WTC11 (cell line): ENCODE measurements at regions not wholly inside any gene's neighbourhood (a gene's known extent, or its start where the extent isn't known, plus 50 kb on each side); places are given as distances from the start of the nearest gene placed in this dataset.

Experiments
- ATAC-seq: fragments of 200-7000 bp; cut with Tn5 transposase; 2 replicates; pipeline ENCODE4 v1.10.0; 2021; ENCODE audit warnings: mild to moderate bottlenecking, moderate library complexity
- CTCF ChIA-PET: fragments of 300-600 bp; sonication (Branson Sonifier 250); formaldehyde crosslinking; loops from one replicate; lab custom pipeline; 2021; ENCODE audit warnings: antibody characterized with exemption; lab: Charles Lee
- POLR2A ChIA-PET: fragments of 350-600 bp; sonication (Branson Sonifier 250); formaldehyde crosslinking; loops from one replicate; lab custom pipeline; 2021; ENCODE audit warnings: antibody characterized with exemption; lab: Charles Lee
- DNase-seq: peaks from one replicate; pipeline ENCODE4 v3.0.0; 2021; ENCODE audit warnings: low spot score
- H3K27ac Mint-ChIP-seq: 2 replicates; pipeline ENCODE4 v1.8.0; 2021; ENCODE audit warnings: mixed read lengths
- H3K27me3 Mint-ChIP-seq: 2 replicates; pipeline ENCODE4 v1.8.0; 2021; ENCODE audit warnings: low read depth, mild to moderate bottlenecking, moderate library complexity, mixed read lengths
- H3K36me3 Mint-ChIP-seq: 2 replicates; pipeline ENCODE4 v1.8.0; 2021; ENCODE audit warnings: mixed read lengths
- H3K4me1 Mint-ChIP-seq: 2 replicates; pipeline ENCODE4 v1.8.0; 2022; ENCODE audit warnings: mixed read lengths
- H3K4me3 Mint-ChIP-seq: 2 replicates; pipeline ENCODE4 v1.8.0; 2021; ENCODE audit warnings: mild to moderate bottlenecking, moderate library complexity, mixed read lengths
- H3K9me3 Mint-ChIP-seq: 2 replicates; pipeline ENCODE4 v1.8.0; 2021; ENCODE audit warnings: mixed read lengths
- ATF1 ChIP-seq: sonication (generic); formaldehyde crosslinking; IDR thresholded peaks from 2 replicates; pipeline ENCODE4 v1.8.1; 2023; ENCODE audit warnings: mild to moderate bottlenecking, moderate library complexity, missing genetic modification reagents
- FOXJ3 ChIP-seq: sonication (generic); formaldehyde crosslinking; IDR thresholded peaks from 2 replicates; pipeline ENCODE4 v1.9.0; 2021; ENCODE audit warnings: missing genetic modification reagents, mild to moderate bottlenecking, borderline replicate concordance
- GABPB1 ChIP-seq: sonication (generic); formaldehyde crosslinking; IDR thresholded peaks from 2 replicates; pipeline ENCODE4 v1.8.1; 2023; ENCODE audit warnings: mild to moderate bottlenecking, missing genetic modification reagents
- JUN ChIP-seq: sonication (generic); formaldehyde crosslinking; IDR thresholded peaks from 2 replicates; pipeline ENCODE4 v1.8.0; 2023; ENCODE audit warnings: mild to moderate bottlenecking, missing genetic modification reagents
- NFATC4 ChIP-seq: fragments of 250-450 bp; sonication (Bioruptor Pico); IDR thresholded peaks from 2 replicates; pipeline ENCODE4 v1.9.0; 2021; ENCODE audit warnings: mild to moderate bottlenecking
- NFYB ChIP-seq: sonication (generic); formaldehyde crosslinking; conservative IDR thresholded peaks from 2 replicates; pipeline ENCODE4 v1.8.0; 2022; ENCODE audit warnings: low read depth, missing genetic modification reagents
- PRRX2 ChIP-seq: fragments of 250-450 bp; sonication (Bioruptor Pico); IDR thresholded peaks from 2 replicates; pipeline ENCODE4 v1.8.0; 2021; ENCODE audit warnings: mild to moderate bottlenecking
- SP1 ChIP-seq: sonication (generic); formaldehyde crosslinking; conservative IDR thresholded peaks from 2 replicates; pipeline ENCODE4 v1.8.1; 2022; ENCODE audit warnings: missing genetic modification reagents
- TEAD1 ChIP-seq: sonication (generic); formaldehyde crosslinking; IDR thresholded peaks from 2 replicates; pipeline ENCODE4 v1.8.0; 2022; ENCODE audit warnings: mild to moderate bottlenecking, missing genetic modification reagents
- ZBTB21 ChIP-seq: sonication (generic); formaldehyde crosslinking; IDR thresholded peaks from 2 replicates; pipeline ENCODE4 v1.8.1; 2023; ENCODE audit warnings: mild to moderate bottlenecking, missing genetic modification reagents, borderline replicate concordance
- ZNF121 ChIP-seq: sonication (generic); formaldehyde crosslinking; IDR thresholded peaks from 2 replicates; pipeline ENCODE4 v1.8.0; 2023; ENCODE audit warnings: missing genetic modification reagents
- ZNF138 ChIP-seq: sonication (generic); formaldehyde crosslinking; conservative IDR thresholded peaks from 2 replicates; pipeline ENCODE4 v1.8.1; 2022; ENCODE audit warnings: mild to moderate bottlenecking, moderate library complexity, missing genetic modification reagents
- ZNF263 ChIP-seq: sonication (generic); formaldehyde crosslinking; IDR thresholded peaks from 2 replicates; pipeline ENCODE4 v1.8.1; 2022; ENCODE audit warnings: low read depth, mild to moderate bottlenecking, moderate library complexity, missing genetic modification reagents
- ZNF396 ChIP-seq: fragments of 250-450 bp; sonication (Bioruptor Pico); IDR thresholded peaks from 2 replicates; pipeline ENCODE4 v1.8.0; 2021; ENCODE audit warnings: mild to moderate bottlenecking, moderate library complexity, borderline replicate concordance
- TF ChIP-seq, protein P1 (sequence below): fragments of 250-450 bp; sonication (Bioruptor Pico); IDR thresholded peaks from 2 replicates; pipeline ENCODE4 v1.9.0; 2021; ENCODE audit warnings: mild to moderate bottlenecking
- TF ChIP-seq, protein P2 (sequence below): sonication (generic); formaldehyde crosslinking; IDR thresholded peaks from 2 replicates; pipeline ENCODE4 v1.8.0; 2023; ENCODE audit warnings: missing genetic modification reagents, mild to moderate bottlenecking, borderline replicate concordance
- TF ChIP-seq, protein P3 (sequence below): sonication (generic); formaldehyde crosslinking; IDR thresholded peaks from 2 replicates; pipeline ENCODE4 v1.8.1; 2023; ENCODE audit warnings: mild to moderate bottlenecking, missing genetic modification reagents
- TF ChIP-seq, protein P4 (sequence below): sonication (generic); formaldehyde crosslinking; IDR thresholded peaks from 2 replicates; pipeline ENCODE4 v1.8.1; 2023; ENCODE audit warnings: mild to moderate bottlenecking, missing genetic modification reagents
- TF ChIP-seq, protein P5 (sequence below): sonication (generic); formaldehyde crosslinking; IDR thresholded peaks from 2 replicates; pipeline ENCODE4 v1.8.0; 2022; ENCODE audit warnings: mild to moderate bottlenecking, missing genetic modification reagents
- TF ChIP-seq, protein P6 (sequence below): sonication (generic); formaldehyde crosslinking; IDR thresholded peaks from 2 replicates; pipeline ENCODE4 v1.8.1; 2022; ENCODE audit warnings: low read depth, missing genetic modification reagents, borderline replicate concordance
- TF ChIP-seq, protein P7 (sequence below): sonication (generic); formaldehyde crosslinking; IDR thresholded peaks from 2 replicates; pipeline ENCODE4 v1.8.1; 2023; ENCODE audit warnings: mild to moderate bottlenecking, missing genetic modification reagents, moderate library complexity

DNA sequence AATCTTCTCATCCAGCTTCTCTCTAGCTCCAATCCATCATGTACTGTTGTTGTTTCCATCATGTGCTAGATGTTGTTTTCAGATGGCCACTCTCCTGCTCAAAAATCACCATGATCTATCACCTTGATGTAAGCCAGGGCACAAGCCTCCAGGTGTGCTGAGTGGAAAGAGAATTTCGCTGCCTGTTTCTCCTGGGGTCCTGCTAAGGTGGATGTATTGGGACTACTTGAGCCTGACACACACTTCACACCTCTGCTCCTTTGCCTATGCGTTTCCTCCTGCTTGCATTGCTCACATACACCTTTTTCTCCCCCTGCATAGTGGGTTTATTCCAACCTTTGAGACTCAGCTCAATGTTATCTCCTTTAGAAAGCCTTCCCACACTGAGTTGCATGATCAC, 287.6 kb downstream of the CYRIA start:
- CTCF ChIA-PET, result no interaction called here
- H3K36me3 Mint-ChIP-seq, result no peaks in the 10 kb centered on the region
- POLR2A ChIA-PET, result no interaction called here
- H3K4me1 Mint-ChIP-seq, result peaks cover 6% of the 10 kb centered on the region
- no peak for TF ChIP-seq ZBTB21 (CRISPR knock-in tag)
- TF ChIP-seq, protein P1, sequence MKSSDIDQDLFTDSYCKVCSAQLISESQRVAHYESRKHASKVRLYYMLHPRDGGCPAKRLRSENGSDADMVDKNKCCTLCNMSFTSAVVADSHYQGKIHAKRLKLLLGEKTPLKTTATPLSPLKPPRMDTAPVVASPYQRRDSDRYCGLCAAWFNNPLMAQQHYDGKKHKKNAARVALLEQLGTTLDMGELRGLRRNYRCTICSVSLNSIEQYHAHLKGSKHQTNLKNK (CRISPR knock-in tag), result no peak
- no peak for TF ChIP-seq ZNF263
- no peak for TF ChIP-seq NFATC4 (CRISPR knock-in tag)
- TF ChIP-seq NFYB (CRISPR knock-in tag), result no peak
- TF ChIP-seq, protein P2, sequence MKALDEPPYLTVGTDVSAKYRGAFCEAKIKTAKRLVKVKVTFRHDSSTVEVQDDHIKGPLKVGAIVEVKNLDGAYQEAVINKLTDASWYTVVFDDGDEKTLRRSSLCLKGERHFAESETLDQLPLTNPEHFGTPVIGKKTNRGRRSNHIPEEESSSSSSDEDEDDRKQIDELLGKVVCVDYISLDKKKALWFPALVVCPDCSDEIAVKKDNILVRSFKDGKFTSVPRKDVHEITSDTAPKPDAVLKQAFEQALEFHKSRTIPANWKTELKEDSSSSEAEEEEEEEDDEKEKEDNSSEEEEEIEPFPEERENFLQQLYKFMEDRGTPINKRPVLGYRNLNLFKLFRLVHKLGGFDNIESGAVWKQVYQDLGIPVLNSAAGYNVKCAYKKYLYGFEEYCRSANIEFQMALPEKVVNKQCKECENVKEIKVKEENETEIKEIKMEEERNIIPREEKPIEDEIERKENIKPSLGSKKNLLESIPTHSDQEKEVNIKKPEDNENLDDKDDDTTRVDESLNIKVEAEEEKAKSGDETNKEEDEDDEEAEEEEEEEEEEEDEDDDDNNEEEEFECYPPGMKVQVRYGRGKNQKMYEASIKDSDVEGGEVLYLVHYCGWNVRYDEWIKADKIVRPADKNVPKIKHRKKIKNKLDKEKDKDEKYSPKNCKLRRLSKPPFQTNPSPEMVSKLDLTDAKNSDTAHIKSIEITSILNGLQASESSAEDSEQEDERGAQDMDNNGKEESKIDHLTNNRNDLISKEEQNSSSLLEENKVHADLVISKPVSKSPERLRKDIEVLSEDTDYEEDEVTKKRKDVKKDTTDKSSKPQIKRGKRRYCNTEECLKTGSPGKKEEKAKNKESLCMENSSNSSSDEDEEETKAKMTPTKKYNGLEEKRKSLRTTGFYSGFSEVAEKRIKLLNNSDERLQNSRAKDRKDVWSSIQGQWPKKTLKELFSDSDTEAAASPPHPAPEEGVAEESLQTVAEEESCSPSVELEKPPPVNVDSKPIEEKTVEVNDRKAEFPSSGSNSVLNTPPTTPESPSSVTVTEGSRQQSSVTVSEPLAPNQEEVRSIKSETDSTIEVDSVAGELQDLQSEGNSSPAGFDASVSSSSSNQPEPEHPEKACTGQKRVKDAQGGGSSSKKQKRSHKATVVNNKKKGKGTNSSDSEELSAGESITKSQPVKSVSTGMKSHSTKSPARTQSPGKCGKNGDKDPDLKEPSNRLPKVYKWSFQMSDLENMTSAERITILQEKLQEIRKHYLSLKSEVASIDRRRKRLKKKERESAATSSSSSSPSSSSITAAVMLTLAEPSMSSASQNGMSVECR (CRISPR knock-in tag), result no peak
- TF ChIP-seq SP1, result no peak
- TF ChIP-seq, protein P3, sequence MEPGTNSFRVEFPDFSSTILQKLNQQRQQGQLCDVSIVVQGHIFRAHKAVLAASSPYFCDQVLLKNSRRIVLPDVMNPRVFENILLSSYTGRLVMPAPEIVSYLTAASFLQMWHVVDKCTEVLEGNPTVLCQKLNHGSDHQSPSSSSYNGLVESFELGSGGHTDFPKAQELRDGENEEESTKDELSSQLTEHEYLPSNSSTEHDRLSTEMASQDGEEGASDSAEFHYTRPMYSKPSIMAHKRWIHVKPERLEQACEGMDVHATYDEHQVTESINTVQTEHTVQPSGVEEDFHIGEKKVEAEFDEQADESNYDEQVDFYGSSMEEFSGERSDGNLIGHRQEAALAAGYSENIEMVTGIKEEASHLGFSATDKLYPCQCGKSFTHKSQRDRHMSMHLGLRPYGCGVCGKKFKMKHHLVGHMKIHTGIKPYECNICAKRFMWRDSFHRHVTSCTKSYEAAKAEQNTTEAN (CRISPR knock-in tag), result no peak
- TF ChIP-seq TEAD1 (CRISPR knock-in tag), result no peak
- TF ChIP-seq, protein P4, sequence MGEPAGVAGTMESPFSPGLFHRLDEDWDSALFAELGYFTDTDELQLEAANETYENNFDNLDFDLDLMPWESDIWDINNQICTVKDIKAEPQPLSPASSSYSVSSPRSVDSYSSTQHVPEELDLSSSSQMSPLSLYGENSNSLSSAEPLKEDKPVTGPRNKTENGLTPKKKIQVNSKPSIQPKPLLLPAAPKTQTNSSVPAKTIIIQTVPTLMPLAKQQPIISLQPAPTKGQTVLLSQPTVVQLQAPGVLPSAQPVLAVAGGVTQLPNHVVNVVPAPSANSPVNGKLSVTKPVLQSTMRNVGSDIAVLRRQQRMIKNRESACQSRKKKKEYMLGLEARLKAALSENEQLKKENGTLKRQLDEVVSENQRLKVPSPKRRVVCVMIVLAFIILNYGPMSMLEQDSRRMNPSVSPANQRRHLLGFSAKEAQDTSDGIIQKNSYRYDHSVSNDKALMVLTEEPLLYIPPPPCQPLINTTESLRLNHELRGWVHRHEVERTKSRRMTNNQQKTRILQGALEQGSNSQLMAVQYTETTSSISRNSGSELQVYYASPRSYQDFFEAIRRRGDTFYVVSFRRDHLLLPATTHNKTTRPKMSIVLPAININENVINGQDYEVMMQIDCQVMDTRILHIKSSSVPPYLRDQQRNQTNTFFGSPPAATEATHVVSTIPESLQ (CRISPR knock-in tag), result no peak
- no peak for TF ChIP-seq FOXJ3
- TF ChIP-seq, protein P5, sequence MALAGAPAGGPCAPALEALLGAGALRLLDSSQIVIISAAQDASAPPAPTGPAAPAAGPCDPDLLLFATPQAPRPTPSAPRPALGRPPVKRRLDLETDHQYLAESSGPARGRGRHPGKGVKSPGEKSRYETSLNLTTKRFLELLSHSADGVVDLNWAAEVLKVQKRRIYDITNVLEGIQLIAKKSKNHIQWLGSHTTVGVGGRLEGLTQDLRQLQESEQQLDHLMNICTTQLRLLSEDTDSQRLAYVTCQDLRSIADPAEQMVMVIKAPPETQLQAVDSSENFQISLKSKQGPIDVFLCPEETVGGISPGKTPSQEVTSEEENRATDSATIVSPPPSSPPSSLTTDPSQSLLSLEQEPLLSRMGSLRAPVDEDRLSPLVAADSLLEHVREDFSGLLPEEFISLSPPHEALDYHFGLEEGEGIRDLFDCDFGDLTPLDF (CRISPR knock-in tag), result no peak
- TF ChIP-seq GABPB1 (CRISPR knock-in tag), result no peak
- TF ChIP-seq JUN, result no peak
- no peak for TF ChIP-seq ZNF121 (CRISPR knock-in tag)
- no peak for TF ChIP-seq PRRX2 (CRISPR knock-in tag)
- TF ChIP-seq ZNF396 (CRISPR knock-in tag), result no peak
- peaks cover 3% of the 10 kb centered on the region; the same call in 1 of the 2 replicates for H3K9me3 Mint-ChIP-seq
- DNase-seq, result no peak
- no peak overlapping the region for H3K4me3 Mint-ChIP-seq
- H3K27me3 Mint-ChIP-seq, result no peaks in the 10 kb centered on the region; the same call in 1 of the 2 replicates
- no peak for ATAC-seq
- H3K27ac Mint-ChIP-seq, result no peak overlapping the region

DNA sequence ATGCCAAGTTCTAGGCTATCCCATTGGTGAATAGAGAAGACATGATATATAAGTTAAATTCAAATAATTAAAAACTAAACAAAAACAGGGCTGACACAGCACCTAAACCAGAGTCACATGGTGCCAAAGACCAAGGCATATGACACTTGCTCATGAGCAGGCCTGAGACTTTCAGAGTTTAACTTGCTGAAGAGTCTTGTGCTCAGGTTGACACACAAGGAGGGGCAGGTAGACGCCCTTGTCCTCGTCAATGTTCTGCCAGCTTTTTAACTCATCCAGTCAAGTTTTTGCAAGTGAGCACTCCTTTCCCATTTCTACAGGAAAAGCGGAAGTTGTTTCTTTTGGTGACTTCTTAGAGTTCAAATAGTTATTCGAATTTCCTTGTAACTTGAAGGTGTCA, 289.7 kb downstream of the CYRIA start:
- Mint-ChIP-seq H3K36me3 (no peaks in the 10 kb centered on the region), H3K4me1 (peaks cover 6% of the 10 kb centered on the region), H3K9me3 (peaks cover 10% of the 10 kb centered on the region; the same call in 1 of the 2 replicates), H3K27ac (no peak overlapping the region), H3K27me3 (no peaks in the 10 kb centered on the region; the same call in none of the 2 replicates), H3K4me3 (no peak overlapping the region)
- no peak for ATAC-seq
- TF ChIP-seq, protein P3 (CRISPR knock-in tag), result no peak
- TF ChIP-seq, protein P6, sequence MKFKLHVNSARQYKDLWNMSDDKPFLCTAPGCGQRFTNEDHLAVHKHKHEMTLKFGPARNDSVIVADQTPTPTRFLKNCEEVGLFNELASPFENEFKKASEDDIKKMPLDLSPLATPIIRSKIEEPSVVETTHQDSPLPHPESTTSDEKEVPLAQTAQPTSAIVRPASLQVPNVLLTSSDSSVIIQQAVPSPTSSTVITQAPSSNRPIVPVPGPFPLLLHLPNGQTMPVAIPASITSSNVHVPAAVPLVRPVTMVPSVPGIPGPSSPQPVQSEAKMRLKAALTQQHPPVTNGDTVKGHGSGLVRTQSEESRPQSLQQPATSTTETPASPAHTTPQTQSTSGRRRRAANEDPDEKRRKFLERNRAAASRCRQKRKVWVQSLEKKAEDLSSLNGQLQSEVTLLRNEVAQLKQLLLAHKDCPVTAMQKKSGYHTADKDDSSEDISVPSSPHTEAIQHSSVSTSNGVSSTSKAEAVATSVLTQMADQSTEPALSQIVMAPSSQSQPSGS (CRISPR knock-in tag), result no peak
- TF ChIP-seq NFYB (CRISPR knock-in tag), result no peak
- no peak for TF ChIP-seq ZNF138
- TF ChIP-seq, protein P7, sequence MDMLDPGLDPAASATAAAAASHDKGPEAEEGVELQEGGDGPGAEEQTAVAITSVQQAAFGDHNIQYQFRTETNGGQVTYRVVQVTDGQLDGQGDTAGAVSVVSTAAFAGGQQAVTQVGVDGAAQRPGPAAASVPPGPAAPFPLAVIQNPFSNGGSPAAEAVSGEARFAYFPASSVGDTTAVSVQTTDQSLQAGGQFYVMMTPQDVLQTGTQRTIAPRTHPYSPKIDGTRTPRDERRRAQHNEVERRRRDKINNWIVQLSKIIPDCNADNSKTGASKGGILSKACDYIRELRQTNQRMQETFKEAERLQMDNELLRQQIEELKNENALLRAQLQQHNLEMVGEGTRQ (CRISPR knock-in tag), result no peak
- no peak for TF ChIP-seq FOXJ3
- TF ChIP-seq NFATC4 (CRISPR knock-in tag), result no peak
- TF ChIP-seq ATF1 (CRISPR knock-in tag), result no peak
- DNase-seq, result no peak
- POLR2A ChIA-PET, result no interaction called here
- CTCF ChIA-PET, result no interaction called here
